ENCODE measurements at regions not wholly inside any gene's neighbourhood (a gene's known extent, or its start where the extent isn't known, plus 50 kb on each side); places are given as distances from the start of the nearest gene placed in this dataset.

GRCh38 chr2:117257362-117257761 lies 557.1 kb upstream of the DDX18 start:
- Histone ChIP-seq H3K9me3 (no peaks in the 10 kb centered on the region), H3K36me3 (no peaks in the 10 kb centered on the region), H3K27me3 (no peaks in the 10 kb centered on the region), H3K4me1 (no peaks in the 10 kb centered on the region), H3K4me3 (ENCODE audit: low read depth, low read length) (no peak overlapping the region)
- no peak for DNase-seq
- TF ChIP-seq CTCF (IDR thresholded peaks at IDR 0.05; ENCODE audit: low read depth, low read length): no peak

GRCh38 chr2:117269574-117269973 lies 544.9 kb upstream of the DDX18 start:
- H3K4me3 ChIP-seq (ENCODE audit: low read depth, low read length): no peak overlapping the region
- no peak for TF ChIP-seq CTCF (IDR thresholded peaks at IDR 0.05; ENCODE audit: low read depth, low read length)
- no peak for DNase-seq

GRCh38 chr2:117271631-117272030 lies 542.9 kb upstream of the DDX18 start:
- Histone ChIP-seq H3K4me3 (ENCODE audit: low read depth, low read length) (no peak overlapping the region), H3K27me3 (no peaks in the 10 kb centered on the region), H3K36me3 (no peaks in the 10 kb centered on the region), H3K4me1 (no peaks in the 10 kb centered on the region), H3K9me3 (no peaks in the 10 kb centered on the region)
- no peak for TF ChIP-seq CTCF (IDR thresholded peaks at IDR 0.05; ENCODE audit: low read depth, low read length)
- no peak for DNase-seq

More at GRCh38 chr2:117269574-117269973, 544.9 kb upstream of the DDX18 start:
- H3K36me3 ChIP-seq: no peaks in the 10 kb centered on the region
- no peaks in the 10 kb centered on the region for H3K9me3 ChIP-seq
- no peaks in the 10 kb centered on the region for H3K27me3 ChIP-seq
- H3K4me1 ChIP-seq: no peaks in the 10 kb centered on the region

DNA sequence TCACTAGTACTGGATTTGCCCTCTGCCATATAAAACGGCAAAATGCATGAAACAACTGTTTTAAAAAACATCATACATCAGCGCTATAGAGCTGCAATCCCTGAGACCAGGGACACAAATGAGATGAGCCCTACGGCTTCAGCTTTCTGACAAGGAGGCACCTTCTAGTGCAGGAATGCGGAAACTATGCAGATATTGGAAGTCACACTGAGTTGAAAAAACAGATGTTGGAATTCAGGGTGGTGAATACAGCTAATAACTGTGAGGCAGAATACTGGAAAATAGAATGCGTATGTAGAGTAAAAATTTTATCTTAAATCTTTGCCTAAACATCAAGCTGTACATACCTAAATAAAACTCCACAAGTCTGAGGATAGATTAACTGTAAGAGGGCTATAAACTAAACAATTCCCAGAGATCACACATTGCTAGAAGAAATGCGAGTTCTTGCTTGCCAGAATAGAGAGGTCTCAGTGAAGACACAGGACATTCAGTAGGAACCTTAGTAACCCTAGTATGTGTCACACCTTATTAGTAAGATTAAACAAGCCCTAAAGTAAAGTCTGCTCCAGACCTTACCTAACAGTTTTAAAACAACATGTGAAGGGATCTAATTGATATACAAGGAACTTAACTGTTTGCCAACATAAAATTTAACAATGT lies 541.4 kb upstream of the DDX18 start:
- DNase-seq: no peak
- Histone ChIP-seq H3K27me3 (no peaks in the 10 kb centered on the region), H3K4me3 (ENCODE audit: low read depth, low read length) (no peak overlapping the region), H3K36me3 (no peaks in the 10 kb centered on the region), H3K4me1 (no peaks in the 10 kb centered on the region), H3K9me3 (no peaks in the 10 kb centered on the region)
- no peak for TF ChIP-seq CTCF (IDR thresholded peaks at IDR 0.05; ENCODE audit: low read depth, low read length)

GRCh38 chr2:117293012-117293411 lies 521.5 kb upstream of the DDX18 start:
- Histone ChIP-seq H3K36me3 (no peaks in the 10 kb centered on the region), H3K4me3 (ENCODE audit: low read depth, low read length) (no peak overlapping the region), H3K27me3 (no peaks in the 10 kb centered on the region), H3K4me1 (no peaks in the 10 kb centered on the region), H3K9me3 (no peaks in the 10 kb centered on the region)
- no peak for TF ChIP-seq CTCF (IDR thresholded peaks at IDR 0.05; ENCODE audit: low read depth, low read length)
- no peak for DNase-seq

DNA sequence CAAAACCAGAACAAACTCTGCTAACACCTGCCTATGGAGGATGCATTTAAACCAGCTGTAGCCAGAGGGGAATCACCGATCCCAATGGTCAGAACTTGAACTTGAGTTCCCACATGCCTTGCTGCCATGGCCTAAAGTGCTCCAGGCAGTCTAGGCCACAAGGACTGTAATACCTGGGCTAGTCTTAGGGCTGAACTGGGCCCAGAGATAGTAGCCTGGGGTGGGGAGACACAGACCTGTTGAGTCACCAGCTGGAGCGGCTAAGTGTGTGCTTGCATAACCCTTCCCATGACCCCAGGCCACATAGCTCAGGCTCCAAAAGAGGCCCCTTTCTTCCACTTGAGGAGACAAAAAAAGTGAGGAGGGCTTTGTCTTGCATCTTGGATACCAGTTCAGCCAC lies 515.0 kb upstream of the DDX18 start:
- no peak for DNase-seq
- no peaks in the 10 kb centered on the region for H3K36me3 ChIP-seq
- no peak overlapping the region for H3K4me3 ChIP-seq (ENCODE audit: low read depth, low read length)
- no peaks in the 10 kb centered on the region for H3K9me3 ChIP-seq
- no peak for TF ChIP-seq CTCF (IDR thresholded peaks at IDR 0.05; ENCODE audit: low read depth, low read length)
- H3K27me3 ChIP-seq: no peaks in the 10 kb centered on the region
- H3K4me1 ChIP-seq: no peaks in the 10 kb centered on the region
